ENCODE measurements at regions not wholly inside any gene's neighbourhood (a gene's known extent, or its start where the extent isn't known, plus 50 kb on each side); places are given as distances from the start of the nearest gene placed in this dataset.

DNA sequence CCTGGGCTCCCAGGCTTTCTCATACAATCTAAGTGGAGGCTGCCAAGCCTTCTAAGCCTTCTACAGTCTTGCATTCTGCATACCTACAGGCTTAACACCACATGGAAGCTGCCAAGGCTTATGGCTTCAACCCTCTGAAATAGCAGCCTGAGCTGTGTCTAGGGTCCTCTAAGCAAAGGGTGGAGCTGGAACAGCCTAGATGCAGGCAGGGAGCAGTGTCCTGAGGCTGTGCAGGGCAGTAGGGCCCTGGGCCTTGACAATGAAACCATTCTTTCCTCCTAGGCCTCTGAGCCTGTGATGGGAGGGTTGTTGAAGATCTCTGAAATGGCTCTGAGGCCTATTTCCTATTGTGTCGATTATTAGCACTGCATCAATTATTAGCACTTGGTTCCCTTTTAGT is 150.9 kb upstream of the GRK3 start:
- TF ChIP-seq ZFP3 (CRISPR knock-in tag; IDR thresholded peaks at IDR 0.05) = no peak
- TF ChIP-seq, protein P1, sequence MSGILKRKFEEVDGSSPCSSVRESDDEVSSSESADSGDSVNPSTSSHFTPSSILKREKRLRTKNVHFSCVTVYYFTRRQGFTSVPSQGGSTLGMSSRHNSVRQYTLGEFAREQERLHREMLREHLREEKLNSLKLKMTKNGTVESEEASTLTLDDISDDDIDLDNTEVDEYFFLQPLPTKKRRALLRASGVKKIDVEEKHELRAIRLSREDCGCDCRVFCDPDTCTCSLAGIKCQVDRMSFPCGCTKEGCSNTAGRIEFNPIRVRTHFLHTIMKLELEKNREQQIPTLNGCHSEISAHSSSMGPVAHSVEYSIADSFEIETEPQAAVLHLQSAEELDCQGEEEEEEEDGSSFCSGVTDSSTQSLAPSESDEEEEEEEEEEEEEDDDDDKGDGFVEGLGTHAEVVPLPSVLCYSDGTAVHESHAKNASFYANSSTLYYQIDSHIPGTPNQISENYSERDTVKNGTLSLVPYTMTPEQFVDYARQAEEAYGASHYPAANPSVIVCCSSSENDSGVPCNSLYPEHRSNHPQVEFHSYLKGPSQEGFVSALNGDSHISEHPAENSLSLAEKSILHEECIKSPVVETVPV (CRISPR knock-in tag; IDR thresholded peaks at IDR 0.05) = no peak
- TF ChIP-seq ARNTL (CRISPR knock-in tag; IDR thresholded peaks at IDR 0.05; ENCODE audit: borderline replicate concordance, low read depth) = no peak
- no peak for TF ChIP-seq BACH2 (CRISPR knock-in tag; IDR thresholded peaks at IDR 0.05; ENCODE audit: borderline replicate concordance)
- TF ChIP-seq, protein P2, sequence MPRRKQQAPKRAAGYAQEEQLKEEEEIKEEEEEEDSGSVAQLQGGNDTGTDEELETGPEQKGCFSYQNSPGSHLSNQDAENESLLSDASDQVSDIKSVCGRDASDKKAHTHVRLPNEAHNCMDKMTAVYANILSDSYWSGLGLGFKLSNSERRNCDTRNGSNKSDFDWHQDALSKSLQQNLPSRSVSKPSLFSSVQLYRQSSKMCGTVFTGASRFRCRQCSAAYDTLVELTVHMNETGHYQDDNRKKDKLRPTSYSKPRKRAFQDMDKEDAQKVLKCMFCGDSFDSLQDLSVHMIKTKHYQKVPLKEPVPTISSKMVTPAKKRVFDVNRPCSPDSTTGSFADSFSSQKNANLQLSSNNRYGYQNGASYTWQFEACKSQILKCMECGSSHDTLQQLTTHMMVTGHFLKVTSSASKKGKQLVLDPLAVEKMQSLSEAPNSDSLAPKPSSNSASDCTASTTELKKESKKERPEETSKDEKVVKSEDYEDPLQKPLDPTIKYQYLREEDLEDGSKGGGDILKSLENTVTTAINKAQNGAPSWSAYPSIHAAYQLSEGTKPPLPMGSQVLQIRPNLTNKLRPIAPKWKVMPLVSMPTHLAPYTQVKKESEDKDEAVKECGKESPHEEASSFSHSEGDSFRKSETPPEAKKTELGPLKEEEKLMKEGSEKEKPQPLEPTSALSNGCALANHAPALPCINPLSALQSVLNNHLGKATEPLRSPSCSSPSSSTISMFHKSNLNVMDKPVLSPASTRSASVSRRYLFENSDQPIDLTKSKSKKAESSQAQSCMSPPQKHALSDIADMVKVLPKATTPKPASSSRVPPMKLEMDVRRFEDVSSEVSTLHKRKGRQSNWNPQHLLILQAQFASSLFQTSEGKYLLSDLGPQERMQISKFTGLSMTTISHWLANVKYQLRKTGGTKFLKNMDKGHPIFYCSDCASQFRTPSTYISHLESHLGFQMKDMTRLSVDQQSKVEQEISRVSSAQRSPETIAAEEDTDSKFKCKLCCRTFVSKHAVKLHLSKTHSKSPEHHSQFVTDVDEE (CRISPR knock-in tag; IDR thresholded peaks at IDR 0.05) = no peak
- TF ChIP-seq RARB (CRISPR knock-in tag; IDR thresholded peaks at IDR 0.05) = no peak
- TF ChIP-seq, protein P3, sequence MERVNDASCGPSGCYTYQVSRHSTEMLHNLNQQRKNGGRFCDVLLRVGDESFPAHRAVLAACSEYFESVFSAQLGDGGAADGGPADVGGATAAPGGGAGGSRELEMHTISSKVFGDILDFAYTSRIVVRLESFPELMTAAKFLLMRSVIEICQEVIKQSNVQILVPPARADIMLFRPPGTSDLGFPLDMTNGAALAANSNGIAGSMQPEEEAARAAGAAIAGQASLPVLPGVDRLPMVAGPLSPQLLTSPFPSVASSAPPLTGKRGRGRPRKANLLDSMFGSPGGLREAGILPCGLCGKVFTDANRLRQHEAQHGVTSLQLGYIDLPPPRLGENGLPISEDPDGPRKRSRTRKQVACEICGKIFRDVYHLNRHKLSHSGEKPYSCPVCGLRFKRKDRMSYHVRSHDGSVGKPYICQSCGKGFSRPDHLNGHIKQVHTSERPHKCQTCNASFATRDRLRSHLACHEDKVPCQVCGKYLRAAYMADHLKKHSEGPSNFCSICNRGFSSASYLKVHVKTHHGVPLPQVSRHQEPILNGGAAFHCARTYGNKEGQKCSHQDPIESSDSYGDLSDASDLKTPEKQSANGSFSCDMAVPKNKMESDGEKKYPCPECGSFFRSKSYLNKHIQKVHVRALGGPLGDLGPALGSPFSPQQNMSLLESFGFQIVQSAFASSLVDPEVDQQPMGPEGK (CRISPR knock-in tag; IDR thresholded peaks at IDR 0.05; ENCODE audit: borderline replicate concordance) = no peak
- TF ChIP-seq, protein P4, sequence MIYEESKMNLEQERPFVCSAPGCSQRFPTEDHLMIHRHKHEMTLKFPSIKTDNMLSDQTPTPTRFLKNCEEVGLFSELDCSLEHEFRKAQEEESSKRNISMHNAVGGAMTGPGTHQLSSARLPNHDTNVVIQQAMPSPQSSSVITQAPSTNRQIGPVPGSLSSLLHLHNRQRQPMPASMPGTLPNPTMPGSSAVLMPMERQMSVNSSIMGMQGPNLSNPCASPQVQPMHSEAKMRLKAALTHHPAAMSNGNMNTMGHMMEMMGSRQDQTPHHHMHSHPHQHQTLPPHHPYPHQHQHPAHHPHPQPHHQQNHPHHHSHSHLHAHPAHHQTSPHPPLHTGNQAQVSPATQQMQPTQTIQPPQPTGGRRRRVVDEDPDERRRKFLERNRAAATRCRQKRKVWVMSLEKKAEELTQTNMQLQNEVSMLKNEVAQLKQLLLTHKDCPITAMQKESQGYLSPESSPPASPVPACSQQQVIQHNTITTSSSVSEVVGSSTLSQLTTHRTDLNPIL (CRISPR knock-in tag; IDR thresholded peaks at IDR 0.05; ENCODE audit: low read depth) = no peak
- TF ChIP-seq ZFP30 (CRISPR knock-in tag; IDR thresholded peaks at IDR 0.05) = no peak
- no peak for TF ChIP-seq ZC3H10 (CRISPR knock-in tag; IDR thresholded peaks at IDR 0.05)
- no peak for TF ChIP-seq PPARA (CRISPR knock-in tag; IDR thresholded peaks at IDR 0.05; ENCODE audit: borderline replicate concordance)
- no peak for TF ChIP-seq SNAI2 (CRISPR knock-in tag; IDR thresholded peaks at IDR 0.05)
